ENCODE measurements at regions not wholly inside any gene's neighbourhood (a gene's known extent, or its start where the extent isn't known, plus 50 kb on each side); places are given as distances from the start of the nearest gene placed in this dataset.

DNA sequence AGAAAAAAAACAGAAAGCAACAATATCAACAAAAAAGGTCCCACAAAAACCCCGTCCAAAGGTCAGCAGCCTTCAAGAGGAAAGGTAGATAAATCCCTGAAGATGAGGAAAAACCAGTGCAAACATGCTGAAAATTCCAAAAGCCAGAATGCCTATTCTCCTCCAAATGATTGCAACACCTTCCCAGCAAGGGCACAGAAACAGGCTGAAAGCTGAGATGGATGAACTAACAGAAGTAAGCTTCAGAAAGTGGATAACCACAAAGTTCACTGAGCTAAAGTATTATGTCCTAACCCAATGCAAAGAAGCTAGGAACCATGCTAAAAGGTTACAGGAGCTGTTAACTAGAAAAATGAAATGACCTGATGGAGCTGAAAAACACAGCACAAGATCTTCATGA is 226.4 kb upstream of the DSEL start:
- no peak overlapping the region for H3K4me3 ChIP-seq (ENCODE audit: low read depth, low read length)
- TF ChIP-seq, protein P1, sequence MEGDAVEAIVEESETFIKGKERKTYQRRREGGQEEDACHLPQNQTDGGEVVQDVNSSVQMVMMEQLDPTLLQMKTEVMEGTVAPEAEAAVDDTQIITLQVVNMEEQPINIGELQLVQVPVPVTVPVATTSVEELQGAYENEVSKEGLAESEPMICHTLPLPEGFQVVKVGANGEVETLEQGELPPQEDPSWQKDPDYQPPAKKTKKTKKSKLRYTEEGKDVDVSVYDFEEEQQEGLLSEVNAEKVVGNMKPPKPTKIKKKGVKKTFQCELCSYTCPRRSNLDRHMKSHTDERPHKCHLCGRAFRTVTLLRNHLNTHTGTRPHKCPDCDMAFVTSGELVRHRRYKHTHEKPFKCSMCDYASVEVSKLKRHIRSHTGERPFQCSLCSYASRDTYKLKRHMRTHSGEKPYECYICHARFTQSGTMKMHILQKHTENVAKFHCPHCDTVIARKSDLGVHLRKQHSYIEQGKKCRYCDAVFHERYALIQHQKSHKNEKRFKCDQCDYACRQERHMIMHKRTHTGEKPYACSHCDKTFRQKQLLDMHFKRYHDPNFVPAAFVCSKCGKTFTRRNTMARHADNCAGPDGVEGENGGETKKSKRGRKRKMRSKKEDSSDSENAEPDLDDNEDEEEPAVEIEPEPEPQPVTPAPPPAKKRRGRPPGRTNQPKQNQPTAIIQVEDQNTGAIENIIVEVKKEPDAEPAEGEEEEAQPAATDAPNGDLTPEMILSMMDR (IDR thresholded peaks at IDR 0.05; ENCODE audit: low read depth, low read length, missing control alignments) = no peak
- DNase-seq (ENCODE audit: low read depth) = no peak

DNA sequence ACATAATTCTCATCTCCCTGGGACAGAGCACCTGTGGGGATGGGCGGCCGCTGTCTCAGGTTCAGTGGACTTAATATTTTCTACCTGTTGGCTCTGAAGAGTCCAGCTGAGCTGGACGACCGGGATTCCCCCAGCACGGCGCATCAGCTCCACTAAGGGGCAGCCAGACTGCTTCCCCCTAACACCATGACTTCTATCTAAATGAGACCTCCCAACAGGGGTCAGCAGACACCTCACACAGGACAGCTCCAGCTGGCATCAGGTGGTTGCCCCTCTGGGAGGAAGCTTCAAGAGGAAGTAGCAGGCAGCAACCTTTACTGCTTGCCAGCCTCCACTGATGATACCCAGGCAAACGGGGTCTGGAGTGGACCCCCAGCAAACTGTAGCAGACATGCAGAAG is 226.0 kb upstream of the DSEL start:
- TF ChIP-seq, protein P1 (IDR thresholded peaks at IDR 0.05; ENCODE audit: low read depth, low read length, missing control alignments) = no peak
- H3K4me3 ChIP-seq (ENCODE audit: low read depth, low read length) = no peak overlapping the region
- DNase-seq (ENCODE audit: low read depth) = no peak

DNA sequence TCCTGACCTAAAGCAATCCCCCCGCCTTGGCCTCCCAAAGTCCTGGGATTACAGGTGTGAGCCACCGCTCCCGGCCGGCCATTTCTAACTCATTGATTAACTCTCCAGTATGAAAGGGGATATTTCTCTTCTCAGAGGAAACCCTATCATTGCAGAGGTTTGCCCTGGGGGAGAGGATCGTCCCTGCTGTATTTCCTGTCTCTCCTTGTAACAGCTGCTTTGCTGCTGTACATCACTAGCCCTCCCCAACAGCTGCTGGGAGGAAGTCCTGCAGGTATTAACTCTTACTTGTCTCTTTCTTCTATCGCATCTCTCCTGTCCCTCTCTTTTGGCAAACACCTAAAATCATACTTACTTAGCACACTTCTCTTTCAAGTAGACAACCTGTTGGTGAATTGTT is 219.0 kb upstream of the DSEL start:
- TF ChIP-seq, protein P1 (IDR thresholded peaks at IDR 0.05; ENCODE audit: low read depth, low read length, missing control alignments) = no peak
- DNase-seq (ENCODE audit: low read depth) = no peak
- no peak overlapping the region for H3K4me3 ChIP-seq (ENCODE audit: low read depth, low read length)

DNA sequence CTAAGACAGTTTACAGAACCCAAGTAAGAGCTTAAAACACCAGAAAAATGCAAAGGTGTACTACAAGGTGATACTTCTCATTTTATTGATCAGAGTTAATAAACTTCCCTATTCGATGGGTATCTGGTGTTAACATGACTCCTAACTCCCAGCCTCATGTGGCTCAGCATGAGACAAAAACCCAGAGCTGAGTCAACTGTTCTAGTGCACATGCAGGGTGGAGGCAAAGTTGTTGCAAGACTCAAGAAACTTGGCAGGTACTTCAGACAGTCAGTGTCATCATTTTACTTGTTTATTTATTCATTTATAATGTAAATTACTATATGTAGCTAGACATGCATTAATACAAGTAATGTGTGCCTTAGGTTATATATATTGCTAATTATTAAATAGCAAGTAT is 216.6 kb upstream of the DSEL start:
- H3K4me3 ChIP-seq (ENCODE audit: low read depth, low read length) = no peak overlapping the region
- DNase-seq (ENCODE audit: low read depth) = no peak
- TF ChIP-seq, protein P1 (IDR thresholded peaks at IDR 0.05; ENCODE audit: low read depth, low read length, missing control alignments) = no peak

DNA sequence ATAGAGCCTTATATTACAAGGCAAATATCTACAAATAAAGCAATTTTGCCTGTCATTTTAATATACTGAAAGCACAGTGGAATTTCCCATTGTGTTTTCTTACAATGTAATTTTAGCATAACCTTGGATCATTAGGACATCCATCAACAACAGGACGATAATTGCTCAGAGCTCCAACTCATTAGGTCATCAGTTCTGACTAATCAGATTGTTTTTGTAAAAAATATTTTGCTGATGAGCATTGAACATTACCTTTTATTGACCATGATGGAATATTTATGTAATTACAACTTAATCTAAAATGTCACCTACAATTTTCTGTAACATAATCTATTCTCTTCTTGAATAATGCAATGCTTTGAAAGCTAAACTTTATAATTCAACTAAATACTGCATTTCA is 215.3 kb upstream of the DSEL start:
- no peak overlapping the region for H3K4me3 ChIP-seq (ENCODE audit: low read depth, low read length)
- DNase-seq (ENCODE audit: low read depth) = no peak
- TF ChIP-seq, protein P1 (IDR thresholded peaks at IDR 0.05; ENCODE audit: low read depth, low read length, missing control alignments) = no peak

DNA sequence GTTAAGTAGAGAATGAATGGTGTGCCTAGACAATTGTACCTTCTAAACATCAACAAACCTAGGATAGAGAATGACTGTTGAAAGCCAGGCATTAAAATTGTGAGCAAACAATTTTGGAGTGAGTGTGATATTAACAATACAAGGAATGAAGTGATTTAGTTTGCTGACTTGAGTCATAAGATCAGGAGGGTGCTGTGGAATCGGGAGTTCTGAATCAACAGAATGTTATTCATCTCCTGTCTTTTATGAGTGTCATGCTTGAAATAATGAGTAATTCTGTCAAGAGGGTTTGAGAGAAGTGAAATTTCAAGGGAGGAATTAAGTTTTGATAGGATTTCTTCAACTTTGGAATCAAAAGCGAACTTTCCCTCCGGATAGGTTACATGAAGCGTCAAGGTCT is 214.4 kb upstream of the DSEL start:
- no peak overlapping the region for H3K4me3 ChIP-seq (ENCODE audit: low read depth, low read length)
- TF ChIP-seq, protein P1 (IDR thresholded peaks at IDR 0.05; ENCODE audit: low read depth, low read length, missing control alignments) = no peak
- DNase-seq (ENCODE audit: low read depth) = no peak

DNA sequence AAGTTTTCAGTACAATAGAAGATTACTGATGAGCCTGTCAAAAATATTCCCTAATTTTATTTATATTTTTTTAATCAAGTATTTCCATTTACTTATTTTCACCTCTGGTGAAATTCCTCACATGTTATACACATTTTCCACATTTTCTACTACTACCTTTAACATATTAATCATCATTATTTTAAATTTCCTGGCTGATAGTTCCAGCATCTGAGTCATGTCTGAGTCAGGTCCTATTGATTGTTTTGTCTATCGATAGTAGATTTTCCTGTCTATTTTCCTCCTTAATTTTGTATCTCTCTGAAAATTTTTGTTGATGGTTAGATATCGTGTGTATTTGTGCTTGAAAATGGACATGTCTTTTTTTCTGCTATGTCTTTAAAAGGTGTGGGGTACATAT is 211.8 kb upstream of the DSEL start:
- TF ChIP-seq, protein P1 (IDR thresholded peaks at IDR 0.05; ENCODE audit: low read depth, low read length, missing control alignments) = no peak
- no peak overlapping the region for H3K4me3 ChIP-seq (ENCODE audit: low read depth, low read length)
- no peak for DNase-seq (ENCODE audit: low read depth)
